Neural crest cell (in vitro differentiated cells): ENCODE measurements at regions not wholly inside any gene's neighbourhood (a gene's known extent, or its start where the extent isn't known, plus 50 kb on each side); places are given as distances from the start of the nearest gene placed in this dataset.

Experiments
- DNase-seq: peaks from one replicate; pipeline ENCODE4 v3.0.0; 2021; ENCODE audit warnings: low read depth, mixed read lengths, low spot score
- H3K27ac Mint-ChIP-seq: one replicate; pipeline ENCODE4 v1.8.0; 2021; ENCODE audit warnings: mild to moderate bottlenecking, mixed read lengths; ENCODE audit not compliant: unreplicated experiment
- H3K27me3 Mint-ChIP-seq: 2 replicates; pipeline ENCODE4 v1.8.0; 2021; ENCODE audit warnings: low read depth, mild to moderate bottlenecking, mixed read lengths
- H3K36me3 Mint-ChIP-seq: 2 replicates; pipeline ENCODE4 v1.8.0; 2021; ENCODE audit warnings: low read depth, mild to moderate bottlenecking, mixed read lengths
- H3K4me1 Mint-ChIP-seq: 2 replicates; pipeline ENCODE4 v1.8.0; 2021; ENCODE audit warnings: mixed read lengths
- H3K4me3 Mint-ChIP-seq: one replicate; pipeline ENCODE4 v1.8.0; 2021; ENCODE audit warnings: mild to moderate bottlenecking, mixed read lengths
- H3K9me3 Mint-ChIP-seq: 2 replicates; pipeline ENCODE4 v1.8.0; 2021; ENCODE audit warnings: mixed read lengths
- TF ChIP-seq, protein P1 (sequence below): fragments of 200-600 bp; sonication (generic); conservative IDR thresholded peaks from 2 replicates; pipeline ENCODE4 v1.5.0; 2021; ENCODE audit warnings: antibody characterized with exemption, mild to moderate bottlenecking

DNA sequence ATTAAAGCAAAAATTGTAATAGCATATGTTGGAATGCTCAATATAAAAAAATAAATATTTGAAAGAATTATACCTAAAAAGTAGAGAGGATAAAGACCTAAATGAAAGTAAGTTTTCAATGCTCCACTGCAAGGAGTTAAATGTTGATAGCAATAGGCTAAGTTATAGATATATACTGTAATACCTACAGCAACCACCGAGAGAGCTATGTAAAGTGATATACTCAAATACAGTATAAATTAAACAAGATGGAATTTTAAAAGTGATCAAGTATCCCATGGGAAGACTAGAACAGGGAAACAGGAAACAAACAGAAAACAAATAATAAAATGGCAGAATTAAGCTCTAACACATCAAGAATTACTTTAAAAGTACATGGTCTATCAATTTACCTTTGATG is 73.9 kb downstream of the CASP3 start:
- Mint-ChIP-seq H3K4me1 (no peaks in the 10 kb centered on the region), H3K4me3 (no peak overlapping the region), H3K9me3 (peaks cover 7% of the 10 kb centered on the region), H3K27ac (no peak overlapping the region), H3K27me3 (no peaks in the 10 kb centered on the region), H3K36me3 (peaks cover 2% of the 10 kb centered on the region)
- DNase-seq: no peak
- TF ChIP-seq, protein P1, sequence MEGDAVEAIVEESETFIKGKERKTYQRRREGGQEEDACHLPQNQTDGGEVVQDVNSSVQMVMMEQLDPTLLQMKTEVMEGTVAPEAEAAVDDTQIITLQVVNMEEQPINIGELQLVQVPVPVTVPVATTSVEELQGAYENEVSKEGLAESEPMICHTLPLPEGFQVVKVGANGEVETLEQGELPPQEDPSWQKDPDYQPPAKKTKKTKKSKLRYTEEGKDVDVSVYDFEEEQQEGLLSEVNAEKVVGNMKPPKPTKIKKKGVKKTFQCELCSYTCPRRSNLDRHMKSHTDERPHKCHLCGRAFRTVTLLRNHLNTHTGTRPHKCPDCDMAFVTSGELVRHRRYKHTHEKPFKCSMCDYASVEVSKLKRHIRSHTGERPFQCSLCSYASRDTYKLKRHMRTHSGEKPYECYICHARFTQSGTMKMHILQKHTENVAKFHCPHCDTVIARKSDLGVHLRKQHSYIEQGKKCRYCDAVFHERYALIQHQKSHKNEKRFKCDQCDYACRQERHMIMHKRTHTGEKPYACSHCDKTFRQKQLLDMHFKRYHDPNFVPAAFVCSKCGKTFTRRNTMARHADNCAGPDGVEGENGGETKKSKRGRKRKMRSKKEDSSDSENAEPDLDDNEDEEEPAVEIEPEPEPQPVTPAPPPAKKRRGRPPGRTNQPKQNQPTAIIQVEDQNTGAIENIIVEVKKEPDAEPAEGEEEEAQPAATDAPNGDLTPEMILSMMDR: peak; percentile 26

DNA sequence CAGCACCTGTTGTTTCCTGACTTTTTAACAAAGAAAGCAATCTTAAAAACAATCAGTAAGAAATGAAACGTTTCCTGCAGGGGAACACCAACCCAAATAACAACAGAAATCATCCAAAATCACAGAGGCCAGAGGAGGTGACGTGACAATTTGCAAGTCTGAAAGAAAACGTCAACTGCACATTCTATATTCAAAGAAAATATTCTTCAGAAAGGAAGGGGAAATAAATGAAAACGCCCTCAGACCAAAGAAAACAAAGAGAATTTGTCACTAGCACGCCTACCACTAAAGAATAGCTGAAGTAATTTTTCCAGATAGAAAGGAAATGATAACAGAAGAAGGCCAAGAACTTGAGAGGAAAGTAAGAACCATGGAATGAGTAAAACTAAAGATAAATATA is 74.4 kb downstream of the CASP3 start:
- H3K36me3 Mint-ChIP-seq: peaks cover 2% of the 10 kb centered on the region
- H3K4me3 Mint-ChIP-seq: no peak overlapping the region
- TF ChIP-seq, protein P1: no peak
- H3K9me3 Mint-ChIP-seq: peaks cover 7% of the 10 kb centered on the region
- no peak for DNase-seq
- H3K27ac Mint-ChIP-seq: no peak overlapping the region
- no peaks in the 10 kb centered on the region for H3K4me1 Mint-ChIP-seq
- no peaks in the 10 kb centered on the region for H3K27me3 Mint-ChIP-seq

DNA sequence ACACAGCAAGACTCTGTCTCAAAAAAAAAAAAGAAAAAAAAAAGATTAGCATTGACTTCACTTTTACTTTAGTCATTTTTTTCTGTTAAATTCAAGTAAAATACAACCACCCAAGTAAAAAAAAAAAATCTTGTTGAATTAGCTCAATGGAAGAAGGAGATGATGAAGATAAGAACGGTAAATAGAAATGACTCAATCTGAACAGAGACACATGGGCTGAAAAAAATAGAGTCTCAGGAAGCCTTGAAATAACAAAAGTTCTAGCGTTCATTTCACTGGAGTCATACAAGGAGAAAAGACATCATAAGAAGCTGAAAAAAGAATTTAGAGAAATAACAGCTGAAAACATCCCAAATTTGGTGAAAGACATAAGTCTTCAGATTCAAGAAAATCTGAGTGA is 75.5 kb downstream of the CASP3 start:
- Mint-ChIP-seq H3K27me3 (no peaks in the 10 kb centered on the region), H3K4me1 (no peaks in the 10 kb centered on the region), H3K27ac (no peak overlapping the region), H3K36me3 (no peaks in the 10 kb centered on the region), H3K9me3 (peaks cover 3% of the 10 kb centered on the region), H3K4me3 (no peak overlapping the region)
- no peak for DNase-seq
- TF ChIP-seq, protein P1: no peak

DNA sequence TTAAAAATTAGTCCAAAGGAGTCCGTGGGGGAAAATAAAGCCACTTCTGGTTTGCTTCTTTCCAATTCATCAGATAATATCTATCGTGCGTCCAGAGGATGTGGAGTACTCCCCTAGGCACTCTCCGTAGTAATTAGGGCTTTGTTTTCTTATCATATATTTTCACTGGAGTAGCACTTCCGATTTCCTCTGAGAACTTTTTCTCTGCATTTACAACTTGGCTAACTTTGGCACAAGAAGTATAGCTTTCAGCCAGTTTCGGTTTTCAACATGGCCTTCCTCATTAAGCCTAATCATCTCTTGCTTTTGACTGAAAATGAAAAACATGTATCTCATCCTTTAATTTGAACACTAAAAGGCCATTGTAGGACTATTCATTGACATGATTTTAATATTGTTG is 80.5 kb downstream of the CASP3 start:
- no peak for DNase-seq
- Mint-ChIP-seq H3K36me3 (no peaks in the 10 kb centered on the region), H3K27me3 (no peaks in the 10 kb centered on the region), H3K27ac (no peak overlapping the region), H3K9me3 (peaks cover 8% of the 10 kb centered on the region), H3K4me1 (no peaks in the 10 kb centered on the region), H3K4me3 (no peak overlapping the region)
- TF ChIP-seq, protein P1: no peak

DNA sequence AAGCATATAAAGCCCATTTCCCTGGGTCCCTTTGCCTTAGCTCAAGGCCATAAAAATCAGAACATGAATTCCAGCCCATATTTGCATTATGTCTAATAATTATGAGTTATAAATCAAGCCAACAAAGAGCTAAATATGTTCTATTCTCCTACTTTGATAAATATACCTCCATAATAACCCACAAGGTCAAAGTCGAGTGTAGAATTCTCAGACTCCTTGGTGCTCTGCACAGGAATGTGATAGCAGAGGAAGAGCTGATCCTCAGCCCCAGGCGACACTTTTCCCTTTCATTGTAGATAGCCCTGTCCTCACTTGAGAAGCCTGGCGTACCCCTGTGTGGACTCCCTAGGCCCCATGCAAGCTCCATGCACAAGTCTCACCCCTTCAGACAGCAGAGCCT is 85.6 kb downstream of the CASP3 start:
- no peaks in the 10 kb centered on the region for H3K4me1 Mint-ChIP-seq
- no peaks in the 10 kb centered on the region for H3K27me3 Mint-ChIP-seq
- H3K4me3 Mint-ChIP-seq: no peak overlapping the region
- peaks cover 6% of the 10 kb centered on the region for H3K9me3 Mint-ChIP-seq
- TF ChIP-seq, protein P1: no peak
- DNase-seq: no peak
- H3K36me3 Mint-ChIP-seq: no peaks in the 10 kb centered on the region
- no peak overlapping the region for H3K27ac Mint-ChIP-seq

DNA sequence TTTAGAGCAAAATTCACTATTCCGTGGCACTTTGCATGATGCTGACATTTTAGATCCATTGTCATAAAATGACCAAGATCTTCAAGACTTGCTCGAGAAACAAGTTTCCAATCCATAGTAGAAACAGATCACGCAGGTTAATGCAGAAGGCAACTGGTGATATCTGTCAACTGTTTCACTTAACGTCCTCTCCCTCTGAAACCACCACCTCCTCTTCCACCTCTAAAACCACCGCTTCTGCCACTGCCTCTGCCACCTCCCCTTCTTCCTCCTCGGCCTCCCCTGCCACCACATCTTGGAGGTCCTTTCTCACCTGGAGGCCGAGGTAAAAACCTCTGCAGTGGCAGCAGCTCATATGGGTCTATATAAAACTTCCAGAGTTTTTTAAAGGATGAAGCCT is 84.6 kb upstream of the IRF2 start:
- no peaks in the 10 kb centered on the region for H3K4me1 Mint-ChIP-seq
- peaks cover 4% of the 10 kb centered on the region for H3K9me3 Mint-ChIP-seq
- no peaks in the 10 kb centered on the region for H3K27me3 Mint-ChIP-seq
- no peak overlapping the region for H3K4me3 Mint-ChIP-seq
- TF ChIP-seq, protein P1: no peak
- no peak overlapping the region for H3K27ac Mint-ChIP-seq
- DNase-seq: no peak
- no peaks in the 10 kb centered on the region for H3K36me3 Mint-ChIP-seq
